ENCODE measurements at regions not wholly inside any gene's neighbourhood (a gene's known extent, or its start where the extent isn't known, plus 50 kb on each side); places are given as distances from the start of the nearest gene placed in this dataset.

DNA sequence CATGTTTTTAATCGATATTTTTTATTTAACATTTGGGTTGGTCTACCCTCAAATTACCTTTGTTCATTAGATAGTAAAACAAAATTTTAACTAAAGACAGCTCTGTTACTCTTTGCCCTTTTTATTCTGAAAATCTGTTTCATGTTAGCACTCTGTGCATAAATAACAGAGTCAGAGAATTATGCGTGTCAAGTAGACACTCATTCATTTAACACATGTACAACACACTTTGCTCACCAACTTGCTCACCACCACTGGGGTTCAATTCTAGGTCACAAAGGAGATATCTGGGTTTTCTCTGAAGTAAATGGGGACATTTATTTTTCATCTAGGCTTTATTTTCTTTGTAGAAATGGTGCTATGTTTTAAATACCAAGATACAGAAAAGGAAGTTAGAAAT, 457.4 kb upstream of the SEMA3D start:
- no peak for DNase-seq (ENCODE audit: low spot score)

DNA sequence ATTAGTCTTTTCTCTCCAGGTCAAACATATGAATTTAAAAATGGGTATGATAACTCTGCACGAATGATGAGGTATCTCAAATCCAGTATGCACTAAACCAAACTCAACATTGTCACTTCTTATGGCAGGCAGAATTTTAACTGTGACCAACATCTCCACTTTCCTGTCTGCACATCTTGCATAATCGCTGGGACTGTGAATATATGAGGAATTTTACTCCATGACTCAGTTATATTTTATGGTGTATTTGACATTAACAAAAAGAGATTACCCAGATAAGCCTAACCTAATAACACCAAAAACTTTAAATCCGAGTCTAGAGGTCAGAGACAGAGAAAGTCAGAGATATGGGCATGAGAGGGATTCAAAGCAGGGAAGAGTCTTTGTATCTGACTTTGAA, 454.5 kb upstream of the SEMA3D start:
- no peak for DNase-seq (ENCODE audit: low spot score)

DNA sequence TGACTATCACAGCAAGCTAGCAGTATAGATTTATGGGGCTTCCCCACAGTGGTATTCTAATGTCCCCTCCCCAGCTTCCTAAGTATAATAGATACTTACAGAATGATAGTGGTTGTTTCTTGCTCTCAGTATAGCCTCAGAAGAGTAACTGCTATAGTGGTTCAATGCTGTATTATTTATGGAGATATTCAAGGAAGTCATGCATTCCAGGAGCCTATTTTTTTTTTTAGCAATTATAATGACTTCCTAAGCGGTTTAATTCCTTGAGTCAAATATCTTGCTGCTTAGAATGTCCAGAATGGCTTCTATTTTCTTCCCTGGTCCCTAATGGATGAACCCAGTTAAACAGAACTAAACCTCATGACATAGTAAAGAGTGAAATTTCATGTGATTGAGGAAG, 451.5 kb upstream of the SEMA3D start:
- DNase-seq (ENCODE audit: low spot score), result no peak

DNA sequence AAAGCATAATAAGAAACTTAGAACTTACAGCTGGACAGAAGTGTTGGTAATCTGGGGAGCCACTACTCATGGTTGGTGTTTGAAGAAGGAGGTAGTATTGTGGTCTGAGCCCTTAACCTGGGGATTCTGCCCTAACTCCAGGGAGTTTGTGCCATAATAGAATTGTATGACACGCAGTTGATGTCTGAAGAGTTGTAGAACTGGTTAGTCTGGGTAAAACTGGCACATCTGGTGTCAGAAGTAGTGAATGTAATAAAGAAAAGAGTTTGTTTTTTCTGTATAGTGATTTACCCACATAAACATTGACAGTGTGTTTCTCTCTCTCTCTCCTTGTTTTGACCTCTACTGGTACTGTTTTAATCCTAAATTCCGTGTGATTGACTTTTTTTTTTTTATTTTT, 448.1 kb upstream of the SEMA3D start:
- no peak for DNase-seq (ENCODE audit: low spot score)

DNA sequence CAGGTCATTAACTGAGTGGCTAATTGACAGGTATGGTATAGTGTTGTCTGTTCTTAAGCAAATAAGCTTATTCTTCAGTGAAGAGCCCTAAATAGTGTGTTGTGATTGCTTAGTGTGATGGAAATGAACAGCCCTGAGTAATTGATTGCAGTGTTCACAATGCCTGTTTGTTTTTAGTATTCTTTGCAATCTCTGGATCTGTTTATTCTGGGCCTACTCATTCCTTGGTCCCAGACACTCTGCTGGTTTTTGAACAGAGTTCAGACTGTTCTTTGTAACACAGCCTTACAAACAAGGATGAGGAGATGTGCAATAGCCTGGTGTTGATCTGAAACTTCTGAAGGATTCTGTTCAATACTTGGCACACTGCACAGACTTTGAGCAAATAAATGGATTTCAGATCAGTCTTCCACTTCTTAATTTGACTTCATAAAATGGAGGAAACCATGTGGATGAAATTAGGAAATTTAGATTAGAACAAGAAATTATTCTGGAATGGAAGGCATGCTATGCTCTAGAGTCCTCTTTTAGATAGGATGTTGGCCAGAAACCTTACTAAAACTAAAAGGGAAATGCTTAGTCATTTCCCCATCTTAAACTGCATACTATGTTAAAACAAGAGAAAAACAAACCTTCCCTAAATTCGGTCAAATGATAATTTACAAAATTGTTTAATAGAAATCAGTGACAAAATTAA, 444.2 kb upstream of the SEMA3D start:
- no peak for DNase-seq (ENCODE audit: low spot score)

DNA sequence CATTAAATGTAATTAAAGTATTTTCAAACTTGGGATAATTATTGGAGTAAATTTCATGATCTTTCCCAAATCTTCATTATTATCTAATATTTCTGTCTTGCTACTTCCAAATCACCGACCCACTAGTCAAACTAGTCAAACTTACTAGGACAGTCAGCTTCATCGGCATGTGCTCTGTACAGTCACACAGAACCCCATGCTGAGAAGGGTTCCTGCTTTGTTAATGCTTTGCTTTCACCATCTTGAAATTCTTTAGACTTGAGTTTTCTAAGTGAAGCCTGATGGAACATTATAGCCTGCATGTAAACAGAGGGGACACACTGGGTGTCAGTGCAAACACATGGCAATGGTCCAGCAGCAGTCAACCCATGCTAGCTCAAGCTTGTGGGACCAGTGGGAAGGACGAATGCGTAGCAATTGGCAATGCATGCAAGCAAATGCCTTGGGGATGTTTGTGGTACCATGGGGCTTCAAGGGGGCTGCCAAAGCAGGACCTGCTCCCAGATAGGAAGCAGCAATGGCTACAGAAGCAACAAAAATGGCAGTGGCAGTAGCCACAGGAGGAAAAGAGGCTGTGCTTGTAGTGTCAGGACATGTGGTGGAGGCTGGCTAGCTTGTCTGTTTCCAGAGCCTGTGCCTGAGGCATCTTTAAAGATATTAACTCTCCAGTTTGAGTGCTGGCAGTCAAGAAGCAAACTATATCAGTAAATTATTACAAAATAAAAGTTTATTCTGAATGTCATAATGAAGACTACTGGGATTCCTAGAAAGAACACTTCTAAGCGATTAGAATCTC, 441.1 kb upstream of the SEMA3D start:
- no peak for DNase-seq (ENCODE audit: low spot score)

DNA sequence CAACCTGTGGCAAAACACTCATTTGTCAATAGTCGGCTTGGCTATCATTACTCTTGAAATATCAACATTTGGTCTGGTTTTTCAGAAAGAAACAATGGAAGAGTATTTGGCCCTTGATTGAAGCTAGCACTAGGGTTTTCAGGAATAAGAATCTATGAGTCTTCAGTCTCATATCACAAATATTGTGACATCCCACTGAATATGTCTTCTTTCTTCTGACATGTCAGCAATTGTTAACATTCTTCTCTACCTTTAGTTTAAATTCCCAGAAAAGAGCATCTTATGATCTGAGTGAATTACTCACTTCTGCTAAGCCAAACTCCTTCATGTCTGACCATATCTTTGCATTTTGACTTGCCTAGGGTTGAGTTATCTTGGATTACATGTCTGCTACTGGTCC, 435.2 kb upstream of the SEMA3D start:
- no peak for DNase-seq (ENCODE audit: low spot score)

DNA sequence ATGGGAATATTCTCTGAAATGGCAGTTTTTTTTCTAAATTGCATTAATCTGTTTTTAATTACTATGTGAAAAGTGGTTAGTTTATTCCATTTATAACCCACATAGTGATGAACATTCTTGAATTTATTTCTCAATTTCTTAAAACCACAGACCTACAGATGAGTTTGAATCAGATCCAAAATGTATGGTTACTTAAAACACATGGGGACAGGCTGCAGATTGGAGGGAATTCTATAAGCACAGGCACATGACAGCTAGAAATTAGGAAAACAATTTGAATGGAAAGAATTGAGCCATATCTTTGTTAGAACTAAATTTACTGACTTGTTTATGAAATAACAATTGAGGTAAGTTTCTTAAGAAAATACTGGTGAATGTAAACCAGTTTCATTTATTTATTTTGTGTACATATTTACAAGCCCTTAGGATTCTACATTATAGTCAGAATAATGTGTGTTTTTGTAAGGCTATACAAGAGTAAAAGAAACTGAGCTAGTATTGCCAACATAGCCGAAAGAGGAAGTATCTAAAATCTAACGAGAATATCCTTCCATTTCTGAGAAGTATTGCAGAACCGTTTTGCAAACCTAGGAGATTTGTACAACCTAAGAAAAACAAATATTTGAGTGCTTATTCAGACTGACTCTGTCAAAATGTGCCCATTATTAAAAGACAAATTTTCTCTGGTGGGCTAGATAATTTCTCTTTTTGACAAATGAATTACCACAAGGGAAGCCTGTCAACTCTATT, 434.3 kb upstream of the SEMA3D start:
- no peak for DNase-seq (ENCODE audit: low spot score)

DNA sequence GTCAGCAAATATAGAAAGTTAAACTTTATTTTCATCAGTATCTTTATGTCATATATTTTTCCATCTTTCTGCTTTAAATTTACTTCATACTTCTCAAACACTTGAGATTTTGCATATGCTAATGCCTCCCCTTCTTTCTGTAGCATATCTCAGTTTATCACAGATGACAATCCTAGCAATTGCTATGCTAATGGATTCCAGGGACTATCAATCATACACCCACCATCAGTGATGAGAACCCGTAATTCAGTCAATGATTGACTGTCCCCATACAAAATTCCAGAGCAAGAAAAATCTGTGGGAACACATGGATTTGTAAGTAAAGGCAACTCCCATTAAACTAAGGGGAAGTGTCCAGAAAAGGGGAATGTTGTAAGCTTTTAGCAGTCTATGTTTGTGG, 432.4 kb upstream of the SEMA3D start:
- DNase-seq (ENCODE audit: low spot score), result no peak

DNA sequence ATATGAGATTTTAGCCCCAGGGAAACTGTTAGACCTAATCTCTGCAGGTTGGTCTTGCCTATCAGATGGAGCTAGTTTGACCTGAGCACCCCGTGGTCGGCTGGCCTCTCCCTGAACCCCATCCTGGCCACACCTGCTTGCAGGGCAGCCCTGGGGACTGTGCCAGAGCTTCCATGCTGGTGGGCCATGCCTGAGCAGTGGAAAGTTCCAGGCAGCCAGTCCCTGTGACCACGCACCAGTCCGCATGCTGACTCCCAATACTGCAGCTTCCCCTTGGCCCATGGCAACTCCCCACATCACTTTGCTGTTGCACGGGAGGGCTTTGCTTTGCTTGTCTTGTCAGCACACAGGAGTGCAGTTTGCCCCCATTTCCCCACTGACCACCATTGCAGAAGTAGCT, 427.8 kb upstream of the SEMA3D start:
- no peak for DNase-seq (ENCODE audit: low spot score)

DNA sequence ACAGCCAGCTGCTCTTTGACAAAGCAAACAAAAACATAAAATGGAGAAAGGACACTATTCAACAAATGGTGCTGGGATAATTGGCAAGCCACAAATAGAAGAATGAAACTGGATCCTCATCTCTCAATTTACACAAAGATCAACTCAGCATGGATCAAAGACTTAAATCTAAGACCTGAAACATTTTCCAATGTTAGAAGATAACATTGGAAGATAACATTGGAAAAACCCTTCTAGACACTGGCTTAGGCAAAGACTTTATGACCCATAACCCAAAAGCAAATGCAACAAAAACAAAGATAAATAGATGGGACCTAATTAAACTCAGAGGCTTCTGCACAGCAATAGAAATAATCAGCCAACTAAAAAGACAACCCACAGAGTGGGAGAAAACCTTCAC, 425.7 kb upstream of the SEMA3D start:
- no peak for DNase-seq (ENCODE audit: low spot score)

DNA sequence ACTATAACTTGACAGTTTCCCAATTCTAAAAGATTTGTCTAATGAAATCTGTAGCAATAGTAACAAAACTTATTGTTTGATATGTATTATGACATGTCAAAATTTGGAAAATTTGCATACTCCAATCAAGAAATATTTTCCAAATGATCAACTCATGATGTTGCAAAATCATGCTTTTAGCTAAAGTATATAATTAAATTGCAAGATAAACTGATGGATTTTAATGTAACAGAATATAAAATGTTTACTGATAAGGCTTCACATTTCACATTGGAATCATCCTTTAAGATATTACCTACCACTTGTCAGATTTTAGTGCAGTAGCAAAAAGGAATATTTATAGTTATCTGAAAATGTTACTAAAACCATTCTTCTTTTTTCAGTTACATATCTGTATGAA, 421.9 kb upstream of the SEMA3D start:
- no peak for DNase-seq (ENCODE audit: low spot score)

DNA sequence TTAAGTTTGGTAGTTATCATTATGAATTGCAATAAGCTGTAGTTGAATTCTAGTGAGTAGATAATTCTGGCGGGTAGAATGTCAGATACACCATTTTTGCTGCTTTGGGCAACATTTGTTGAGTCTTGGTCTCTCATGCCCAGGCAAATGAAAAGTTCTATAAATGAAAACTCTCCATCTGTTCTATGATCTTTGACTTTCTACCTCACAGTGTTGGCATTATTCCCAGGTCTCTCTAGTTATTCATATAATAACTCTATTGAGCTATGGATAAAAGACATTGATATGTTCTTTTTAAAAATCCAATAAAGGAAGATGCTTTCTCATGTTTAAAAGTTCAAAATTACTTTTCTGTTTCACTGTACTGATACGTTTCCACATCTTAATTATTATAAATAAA, 415.3 kb upstream of the SEMA3D start:
- DNase-seq (ENCODE audit: low spot score), result no peak

DNA sequence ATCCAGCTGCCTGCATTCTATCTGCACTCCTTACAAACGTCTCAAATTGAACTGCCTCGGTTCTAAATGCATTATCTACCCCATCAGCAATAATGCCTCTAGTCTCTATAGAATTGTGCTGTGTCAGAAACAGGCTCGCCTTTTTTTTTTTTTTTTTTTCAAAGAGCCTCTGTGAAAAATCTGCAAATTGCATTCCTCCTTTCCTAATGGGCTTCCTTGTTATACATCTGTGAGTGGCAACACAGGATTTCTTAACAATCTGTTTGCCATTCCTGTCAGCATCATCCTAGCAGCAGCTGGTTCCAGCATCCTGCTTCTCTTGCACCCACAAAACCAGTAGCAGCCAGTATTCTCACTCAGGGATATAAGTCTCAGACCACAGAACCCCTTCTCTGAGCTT, 413.5 kb upstream of the SEMA3D start:
- no peak for DNase-seq (ENCODE audit: low spot score)

DNA sequence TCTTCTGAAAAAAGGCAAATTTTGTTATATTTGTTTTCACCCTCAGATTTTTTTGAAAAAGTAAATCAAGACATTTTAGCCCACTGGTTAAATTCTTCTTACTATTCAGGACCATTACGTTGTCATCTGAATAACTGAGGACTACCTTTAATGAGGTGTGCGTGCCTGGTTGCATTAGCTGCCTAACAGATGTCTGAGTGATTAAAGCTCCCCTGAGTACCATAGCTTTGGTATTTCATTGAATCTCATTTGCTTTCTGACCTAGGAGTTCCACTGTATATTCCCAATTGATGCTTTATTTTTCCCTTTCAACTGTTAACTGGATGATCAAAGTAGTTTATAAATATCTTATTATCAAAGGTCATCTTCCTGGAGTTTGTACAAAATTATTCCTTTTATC, 410.0 kb upstream of the SEMA3D start:
- no peak for DNase-seq (ENCODE audit: low spot score)

DNA sequence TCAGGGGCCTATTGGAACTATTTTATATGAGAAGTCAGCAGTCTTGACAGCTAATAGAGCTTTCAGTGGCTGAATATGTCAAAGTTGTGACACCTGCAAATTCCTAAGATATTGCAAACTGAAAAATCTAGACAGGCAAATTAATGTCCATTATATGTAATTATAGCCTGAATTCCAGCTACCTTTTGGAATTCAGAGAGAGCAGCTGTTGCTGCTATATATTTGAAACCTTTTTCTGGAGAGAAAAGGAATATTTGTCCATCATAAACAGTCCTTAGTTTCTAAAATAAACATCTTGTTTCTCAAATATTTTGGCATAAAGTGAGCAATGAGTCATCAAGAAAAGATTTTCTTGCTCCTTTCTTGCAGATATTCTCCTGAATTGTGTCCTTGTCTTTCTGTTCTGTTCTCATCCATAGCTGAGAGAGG, 408.9 kb upstream of the SEMA3D start:
- DNase-seq (ENCODE audit: low spot score), result no peak

DNA sequence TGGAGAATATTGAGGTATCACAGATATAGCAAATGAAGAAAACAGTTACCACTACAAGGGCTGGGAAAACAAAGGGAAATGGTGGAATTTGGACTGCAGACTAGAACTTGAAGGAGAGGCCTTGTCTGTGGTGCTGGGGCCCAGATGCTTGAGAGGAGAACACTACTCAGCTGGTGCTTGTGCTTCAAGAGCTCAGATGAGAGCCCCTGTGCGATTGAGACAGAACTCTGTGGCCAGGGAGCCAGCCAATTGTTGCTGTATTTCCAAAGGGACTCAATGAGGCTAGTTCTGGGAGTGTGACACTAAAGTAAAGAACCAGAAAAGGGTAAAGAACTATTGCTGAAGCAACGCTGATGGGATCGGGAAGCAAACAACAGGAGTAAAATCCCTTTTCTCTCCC, 406.5 kb upstream of the SEMA3D start:
- DNase-seq (ENCODE audit: low spot score), result no peak

DNA sequence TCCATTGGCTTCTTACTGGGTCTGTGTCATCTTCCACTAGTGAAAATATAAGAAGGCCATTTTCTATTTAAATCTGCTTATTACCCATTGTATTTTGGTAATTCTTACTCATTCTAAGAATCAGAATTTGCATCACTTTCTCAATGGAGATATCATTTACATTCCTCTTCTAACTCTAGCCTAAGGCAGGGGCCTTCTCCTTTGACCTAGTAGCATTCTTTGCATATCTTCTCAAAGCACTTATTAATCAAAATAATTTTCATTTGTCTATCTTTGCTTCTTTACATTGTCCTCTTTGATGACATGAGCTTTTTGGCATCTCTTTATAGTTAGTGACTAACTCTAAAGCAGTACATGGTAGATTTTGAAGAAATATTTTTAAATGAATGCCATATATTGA, 400.9 kb upstream of the SEMA3D start:
- no peak for DNase-seq (ENCODE audit: low spot score)

DNA sequence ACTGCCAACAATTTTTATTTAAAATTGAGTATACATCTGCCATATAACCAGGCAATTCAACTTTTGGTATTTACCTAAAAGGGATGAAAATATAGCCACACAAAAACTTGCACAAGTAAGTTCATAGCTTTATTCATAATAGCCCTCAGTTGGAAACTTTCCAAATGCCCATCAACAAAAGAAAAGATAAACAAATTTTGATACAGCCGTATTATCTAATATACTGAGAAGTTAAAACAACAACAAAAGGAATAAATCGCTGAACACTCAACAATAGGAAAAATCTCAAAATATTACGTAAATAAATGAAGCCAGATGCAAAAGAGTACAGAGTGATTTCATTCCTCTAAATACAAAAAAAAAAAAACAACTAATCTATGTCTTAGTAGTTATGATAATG, 399.2 kb upstream of the SEMA3D start:
- DNase-seq (ENCODE audit: low spot score), result no peak

DNA sequence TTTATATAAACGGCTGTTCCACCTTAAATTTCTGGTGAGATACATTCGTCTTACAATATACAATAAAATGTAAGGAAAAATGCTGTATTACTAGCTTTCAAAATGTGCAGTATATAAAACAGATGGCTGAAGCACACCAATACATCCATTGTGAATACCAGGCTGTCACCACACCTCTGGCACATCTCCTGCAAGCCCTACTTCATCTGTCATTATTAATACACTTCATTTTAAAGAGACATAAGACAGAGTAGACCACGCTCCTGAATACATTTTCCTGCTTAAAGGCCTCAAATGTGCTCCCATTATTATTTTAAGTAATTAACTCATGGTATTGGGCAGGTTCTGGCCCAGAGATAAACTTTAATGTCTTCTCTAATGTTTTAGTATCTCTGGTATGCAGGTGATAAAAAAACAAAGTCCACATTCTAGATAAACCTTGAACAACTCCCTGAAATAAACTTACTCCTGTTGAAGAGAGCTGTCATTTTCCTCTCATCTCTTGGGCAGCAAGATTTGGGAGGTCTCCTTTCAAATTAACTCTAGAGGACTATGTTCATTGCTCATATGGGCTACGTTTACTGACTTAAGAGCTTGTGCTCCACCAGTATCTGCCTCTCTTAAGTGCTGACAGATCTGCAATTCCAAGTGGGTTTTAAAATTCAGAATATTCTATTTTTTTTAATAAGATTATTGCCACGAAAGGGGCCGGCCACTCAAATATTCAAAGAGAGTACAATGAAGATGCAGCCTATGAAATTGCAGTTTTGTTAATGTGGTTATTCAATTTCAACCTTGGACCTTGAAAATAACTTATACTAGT, 396.5 kb upstream of the SEMA3D start:
- no peak for DNase-seq (ENCODE audit: low spot score)

DNA sequence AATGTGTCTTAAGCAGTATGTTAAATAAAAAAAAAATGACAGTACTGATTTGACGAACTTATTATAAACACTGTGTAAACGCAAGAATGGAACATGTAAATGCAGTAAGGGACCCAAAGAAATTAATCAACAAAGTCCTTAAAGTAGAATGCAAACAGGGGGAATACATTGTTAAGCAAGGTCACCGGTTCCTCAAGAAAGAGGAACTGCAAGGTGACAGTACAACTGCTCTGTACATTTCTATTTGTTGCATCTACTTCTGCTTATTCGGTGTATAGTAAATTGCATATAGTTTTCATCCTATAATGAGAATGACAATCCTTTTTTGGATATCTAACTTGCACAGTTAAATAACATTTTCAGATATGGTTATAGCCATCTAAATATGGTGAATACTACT, 387.0 kb upstream of the SEMA3D start:
- no peak for DNase-seq (ENCODE audit: low spot score)

DNA sequence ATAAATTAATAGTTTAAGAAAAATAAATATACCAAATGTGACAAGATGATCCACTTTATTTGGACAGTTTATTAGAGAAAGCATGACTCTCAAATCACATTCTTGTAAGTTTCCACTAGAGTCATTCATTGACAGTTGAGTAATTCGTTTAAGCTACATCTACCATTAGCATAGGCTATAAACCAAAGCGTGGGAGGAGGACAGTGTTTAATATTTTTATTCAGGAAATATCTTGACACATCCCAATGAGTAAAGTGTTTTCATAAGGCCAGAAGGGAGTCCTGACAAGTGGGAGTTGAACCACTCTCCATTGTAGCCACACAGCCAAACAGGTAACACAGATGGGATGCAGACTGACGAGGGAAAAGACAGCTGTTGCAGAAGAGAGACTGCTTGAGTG, 386.5 kb upstream of the SEMA3D start:
- DNase-seq (ENCODE audit: low spot score), result no peak
